ENCODE measurements at regions not wholly inside any gene's neighbourhood (a gene's known extent, or its start where the extent isn't known, plus 50 kb on each side); places are given as distances from the start of the nearest gene placed in this dataset.

DNA sequence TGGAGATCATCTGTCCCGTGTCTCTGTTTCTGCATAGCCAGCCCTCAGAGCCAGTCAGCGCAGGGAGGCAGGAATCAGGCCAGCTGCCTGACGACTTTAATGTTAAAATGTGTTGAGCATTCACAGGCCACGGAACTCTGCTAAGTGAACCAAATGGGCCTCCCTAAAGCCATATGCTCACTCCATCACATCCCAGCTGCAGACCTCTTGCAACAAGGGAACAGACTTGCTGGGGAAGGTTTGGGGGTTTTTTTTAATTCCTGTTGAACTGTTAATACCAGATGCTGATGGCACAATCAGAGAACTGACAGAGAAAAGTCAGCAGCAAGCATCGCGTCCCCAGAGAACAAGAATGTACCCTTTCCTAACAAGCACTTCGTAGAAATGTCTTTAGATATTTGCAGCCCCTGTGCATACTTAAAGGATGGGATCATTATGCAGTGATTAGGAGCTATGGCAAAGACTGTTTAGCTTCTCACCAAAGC lies 900.4 kb upstream of the AUTS2 start:
- CTCF ChIA-PET (ENCODE audit: partially characterized antibody): no interaction called here
- H3K23ac ChIP-seq (ENCODE audit: insufficient read length): no peak overlapping the region
- no peaks in the 10 kb centered on the region for H3K27me3 ChIP-seq (replicated peaks in 1 of 4; ENCODE audit: control insufficient read depth in 3 of 4, extremely low read depth in 1 of 4, insufficient read depth in 3 of 4, low read length in 3 of 4)
- no peak overlapping the region for H2AFZ ChIP-seq (ENCODE audit: low read length)
- H2BK5ac ChIP-seq (ENCODE audit: low read depth, low read length): no peak overlapping the region
- H3K18ac ChIP-seq (ENCODE audit: extremely low read depth, low read length): no peak overlapping the region
- no peak overlapping the region for H3K4ac ChIP-seq (replicated peaks; ENCODE audit: insufficient read length, low read depth, low read length)
- no peak overlapping the region for H4K5ac ChIP-seq (ENCODE audit: insufficient read length, low read depth, low read length)
- WGBS, 2 experiments (ENCODE audit: extremely low coverage in 1 of 2, insufficient coverage in 1 of 2, insufficient read length in 1 of 2, insufficient replicate concordance in 2 of 2, low coverage in 1 of 2, low lambda C conversion rate in 2 of 2, missing lambda C conversion rate in 1 of 2): 95% methylated on average over 7 of the region's 7 CpGs; no CpG with 5 or more reads in 1 of the 2 experiments
- POLR2A ChIA-PET (ENCODE audit: partially characterized antibody): no interaction called here
- H3K9ac ChIP-seq (replicated peaks in 1 of 4; ENCODE audit: extremely low read depth in 1 of 4, low read depth in 3 of 4, low read length in 3 of 4): no peak overlapping the region; a peak in 1 of 7 replicates
- no peak overlapping the region for H3K27ac ChIP-seq (ENCODE audit: low read depth, low read length)
- H3K36me3 ChIP-seq (ENCODE audit: control insufficient read depth in 2 of 4, insufficient read depth in 4 of 4, low read length in 3 of 4): no peaks in the 10 kb centered on the region
- H4K20me1 ChIP-seq (replicated peaks in 1 of 2; ENCODE audit: control insufficient read depth in 1 of 2, insufficient read depth in 2 of 2, low read length in 2 of 2): no peaks in the 10 kb centered on the region
- H3K4me2 ChIP-seq (ENCODE audit: insufficient read depth in 1 of 2, low read depth in 2 of 2, low read length in 2 of 2): no peak overlapping the region
- 0 out of 2 replicates have a peak overlapping the region, but pooled peaks have one; percentile 9 for H2AK5ac ChIP-seq (ENCODE audit: low read depth, low read length)
- H3K79me1 ChIP-seq (ENCODE audit: low read depth, low read length): no peaks in the 10 kb centered on the region
- no peaks in the 10 kb centered on the region; the same call in 1 of the 2 replicates for H3K23me2 ChIP-seq (ENCODE audit: low read depth, low read length)
- H3K79me2 ChIP-seq (ENCODE audit: control insufficient read depth in 1 of 2, insufficient read depth in 2 of 2, low read length in 2 of 2): no peaks in the 10 kb centered on the region
- no peak overlapping the region for H2BK15ac ChIP-seq (ENCODE audit: low read length)
- no peak overlapping the region for H2BK120ac ChIP-seq (replicated peaks; ENCODE audit: low read depth, low read length)
- no peaks in the 10 kb centered on the region for H3K9me3 ChIP-seq (ENCODE audit: insufficient read depth in 2 of 2, low read depth in 1 of 2, low read length in 1 of 2)
- no peak overlapping the region for H2BK12ac ChIP-seq (ENCODE audit: low read depth, low read length)
- H3K14ac ChIP-seq (ENCODE audit: insufficient read length): no peak overlapping the region
- H3K56ac ChIP-seq (replicated peaks; ENCODE audit: insufficient read length, low read depth, low read length): no peak overlapping the region
- no peak overlapping the region for H4K91ac ChIP-seq (replicated peaks; ENCODE audit: insufficient read length, low read length)
- DNase-seq (ENCODE audit: low read depth in 1 of 2, low spot score in 2 of 2) (no peak), FAIRE-seq (no peak)
- no peak overlapping the region for H3K4me3 ChIP-seq (ENCODE audit: extremely low read depth in 1 of 4, insufficient read depth in 2 of 4, low read depth in 3 of 4, low read length in 4 of 4)
- H2BK20ac ChIP-seq (ENCODE audit: low read length): no peak overlapping the region
- no peak overlapping the region for H4K8ac ChIP-seq (ENCODE audit: extremely low read depth, insufficient read depth, low read length)
- no peaks in the 10 kb centered on the region for H3K4me1 ChIP-seq (replicated peaks in 1 of 4; ENCODE audit: control insufficient read depth in 3 of 4, insufficient read depth in 4 of 4, low read length in 3 of 4)
- no peak for TF ChIP-seq EZH2 (IDR thresholded peaks at IDR 0.05; ENCODE audit: low read depth, low read length, severe bottlenecking)
- TF ChIP-seq GABPA (IDR thresholded peaks at IDR 0.05; ENCODE audit: borderline replicate concordance, insufficient read depth, low read length): no peak
- TF ChIP-seq SP1 (IDR thresholded peaks at IDR 0.05; ENCODE audit: low read depth, low read length): no peak
- TF ChIP-seq YY1 (IDR thresholded peaks at IDR 0.05; ENCODE audit: low read depth, low read length): no peak
- no peak for TF ChIP-seq POLR2AphosphoS5 (IDR thresholded peaks at IDR 0.05; ENCODE audit: low read depth, low read length)
- TF ChIP-seq POU5F1 (IDR thresholded peaks at IDR 0.05; ENCODE audit: low read depth, low read length): no peak
- no peak for TF ChIP-seq BRCA1 (IDR thresholded peaks at IDR 0.05; ENCODE audit: low read depth, low read length)
- no peak for TF ChIP-seq ASH2L (IDR thresholded peaks at IDR 0.05; ENCODE audit: low read length)
- TF ChIP-seq JUN (IDR thresholded peaks at IDR 0.05; ENCODE audit: low read depth, low read length): no peak
- TF ChIP-seq CBX5 (IDR thresholded peaks at IDR 0.05; ENCODE audit: low read depth, low read length): no peak
- TF ChIP-seq CBX8 (IDR thresholded peaks at IDR 0.05; ENCODE audit: borderline replicate concordance, low read depth, low read length): no peak
- TF ChIP-seq CHD1 (IDR thresholded peaks at IDR 0.05; ENCODE audit: low read depth, low read length): no peak
- TF ChIP-seq KDM4A (IDR thresholded peaks at IDR 0.05; ENCODE audit: low read depth, low read length, severe bottlenecking): no peak
- TF ChIP-seq NRF1 (IDR thresholded peaks at IDR 0.05; ENCODE audit: low read depth, low read length): no peak
- no peak for TF ChIP-seq RAD21 (IDR thresholded peaks at IDR 0.05 in 1 of 2, conservative IDR thresholded peaks at IDR 0.05 in 1 of 2; ENCODE audit: low read depth in 2 of 2, low read length in 2 of 2)
- TF ChIP-seq CEBPB (IDR thresholded peaks at IDR 0.05; ENCODE audit: low read depth, low read length): no peak

Measured in H1 (cell line).